ENCODE measurements at regions not wholly inside any gene's neighbourhood (a gene's known extent, or its start where the extent isn't known, plus 50 kb on each side); places are given as distances from the start of the nearest gene placed in this dataset.

- no peak overlapping the region for H3K4me3 Mint-ChIP-seq (ENCODE audit: unreplicated experiment)
- H3K4me1 Mint-ChIP-seq (ENCODE audit: low read depth, unreplicated experiment) = no peaks in the 10 kb centered on the region
- no peak overlapping the region for H3K27ac Mint-ChIP-seq (ENCODE audit: unreplicated experiment)
- H3K27me3 Mint-ChIP-seq (ENCODE audit: unreplicated experiment) = peaks cover 1% of the 10 kb centered on the region
- no peak for DNase-seq
- TF ChIP-seq CTCF (IDR thresholded peaks at IDR 0.05; ENCODE audit: partially characterized antibody, unreplicated experiment) = no peak
- H3K36me3 Mint-ChIP-seq (ENCODE audit: unreplicated experiment) = no peaks in the 10 kb centered on the region
- no peaks in the 10 kb centered on the region for H3K9me3 Mint-ChIP-seq (ENCODE audit: unreplicated experiment)
Observed at GRCh38 chr7:48748081-48748833, 176.1 kb upstream of the CDC14C start.

GRCh38 chr7:48755061-48755555 lies 169.2 kb upstream of the CDC14C start:
- Mint-ChIP-seq H3K27me3 (ENCODE audit: unreplicated experiment) (no peaks in the 10 kb centered on the region), H3K4me1 (ENCODE audit: low read depth, unreplicated experiment) (peaks cover 7% of the 10 kb centered on the region), H3K36me3 (ENCODE audit: unreplicated experiment) (no peaks in the 10 kb centered on the region), H3K4me3 (ENCODE audit: unreplicated experiment) (no peak overlapping the region), H3K27ac (ENCODE audit: unreplicated experiment) (no peak overlapping the region), H3K9me3 (ENCODE audit: unreplicated experiment) (no peaks in the 10 kb centered on the region)
- DNase-seq = no peak
- no peak for TF ChIP-seq CTCF (IDR thresholded peaks at IDR 0.05; ENCODE audit: partially characterized antibody, unreplicated experiment)

- H3K27ac Mint-ChIP-seq (ENCODE audit: unreplicated experiment) = peak overlapping the region; percentile 76
- H3K36me3 Mint-ChIP-seq (ENCODE audit: unreplicated experiment) = no peaks in the 10 kb centered on the region
- H3K4me1 Mint-ChIP-seq (ENCODE audit: low read depth, unreplicated experiment) = peaks cover 7% of the 10 kb centered on the region
- no peak for TF ChIP-seq CTCF (IDR thresholded peaks at IDR 0.05; ENCODE audit: partially characterized antibody, unreplicated experiment)
- peaks cover 4% of the 10 kb centered on the region for H3K27me3 Mint-ChIP-seq (ENCODE audit: unreplicated experiment)
- H3K4me3 Mint-ChIP-seq (ENCODE audit: unreplicated experiment) = peak overlapping the region; percentile 8
- H3K9me3 Mint-ChIP-seq (ENCODE audit: unreplicated experiment) = peaks cover 2% of the 10 kb centered on the region
- peak; percentile 31 for DNase-seq
Observed at GRCh38 chr7:48759431-48760080, 164.8 kb upstream of the CDC14C start.

- Mint-ChIP-seq H3K4me3 (ENCODE audit: unreplicated experiment) (no peak overlapping the region), H3K9me3 (ENCODE audit: unreplicated experiment) (peaks cover 2% of the 10 kb centered on the region), H3K36me3 (ENCODE audit: unreplicated experiment) (no peaks in the 10 kb centered on the region), H3K27ac (ENCODE audit: unreplicated experiment) (no peak overlapping the region), H3K4me1 (ENCODE audit: low read depth, unreplicated experiment) (peaks cover 7% of the 10 kb centered on the region), H3K27me3 (ENCODE audit: unreplicated experiment) (peaks cover 4% of the 10 kb centered on the region)
- TF ChIP-seq CTCF (IDR thresholded peaks at IDR 0.05; ENCODE audit: partially characterized antibody, unreplicated experiment) = no peak
- no peak for DNase-seq
Observed at GRCh38 chr7:48760528-48761265, 163.7 kb upstream of the CDC14C start.

Data from glutamatergic neuron (in vitro differentiated cells).